ENCODE measurements at regions not wholly inside any gene's neighbourhood (a gene's known extent, or its start where the extent isn't known, plus 50 kb on each side); places are given as distances from the start of the nearest gene placed in this dataset.
"Not testable (repeated sequence)": the region's sequence is repeated elsewhere in the genome, so short reads cannot be mapped to it uniquely, and the experiment has no call there.

GRCh38 chr11:38356255-38356654, 1758.2 kb upstream of the RAG2 start:
- TF ChIP-seq CTCF (IDR thresholded peaks at IDR 0.05; ENCODE audit: insufficient read depth, low read length, severe bottlenecking): no peak
- FAIRE-seq (no peak), DNase-seq (ENCODE audit: low read depth) (no peak)
- H3K27me3 ChIP-seq (ENCODE audit: control insufficient read depth, insufficient read depth, low read length): no peaks in the 10 kb centered on the region
- no peak overlapping the region for H3K4me3 ChIP-seq (ENCODE audit: low read depth, low read length)
- H3K36me3 ChIP-seq (ENCODE audit: control insufficient read depth, insufficient read depth, low read length): no peaks in the 10 kb centered on the region

GRCh38 chr11:38345286-38345685, 1747.2 kb upstream of the RAG2 start:
- no peaks in the 10 kb centered on the region for H3K27me3 ChIP-seq (ENCODE audit: control insufficient read depth, insufficient read depth, low read length)
- H3K36me3 ChIP-seq (ENCODE audit: control insufficient read depth, insufficient read depth, low read length): no peaks in the 10 kb centered on the region
- DNase-seq (ENCODE audit: low read depth) (peak; percentile 74), FAIRE-seq (no peak)
- TF ChIP-seq CTCF (IDR thresholded peaks at IDR 0.05; ENCODE audit: insufficient read depth, low read length, severe bottlenecking): no peak
- H3K4me3 ChIP-seq (ENCODE audit: low read depth, low read length): no peak overlapping the region

GRCh38 chr11:38341612-38342011, 1743.6 kb upstream of the RAG2 start:
- FAIRE-seq; H3K36me3 ChIP-seq (ENCODE audit: control insufficient read depth, insufficient read depth, low read length); H3K4me3 ChIP-seq (ENCODE audit: low read depth, low read length); DNase-seq (ENCODE audit: low read depth); H3K27me3 ChIP-seq (ENCODE audit: control insufficient read depth, insufficient read depth, low read length): not testable (repeated sequence)

- no peaks in the 10 kb centered on the region for H3K27me3 ChIP-seq (ENCODE audit: control insufficient read depth, insufficient read depth, low read length)
- FAIRE-seq: no peak
- DNase-seq (ENCODE audit: low read depth): no peak
- no peak for TF ChIP-seq CTCF (IDR thresholded peaks at IDR 0.05; ENCODE audit: insufficient read depth, low read length, severe bottlenecking)
- H3K4me3 ChIP-seq (ENCODE audit: low read depth, low read length): no peak overlapping the region
- no peaks in the 10 kb centered on the region for H3K36me3 ChIP-seq (ENCODE audit: control insufficient read depth, insufficient read depth, low read length)
These were observed 1741.9 kb upstream of the RAG2 start for GRCh38 chr11:38339835-38340440.

- not testable (repeated sequence) for H3K4me3 ChIP-seq (ENCODE audit: low read depth, low read length); DNase-seq (ENCODE audit: low read depth); H3K27me3 ChIP-seq (ENCODE audit: control insufficient read depth, insufficient read depth, low read length); FAIRE-seq; H3K36me3 ChIP-seq (ENCODE audit: control insufficient read depth, insufficient read depth, low read length)
These were observed 1740.0 kb upstream of the RAG2 start for GRCh38 chr11:38338022-38338421.

GRCh38 chr11:38332046-38332445, 1734.0 kb upstream of the RAG2 start:
- Histone ChIP-seq H3K4me3 (ENCODE audit: low read depth, low read length) (no peak overlapping the region), H3K36me3 (ENCODE audit: control insufficient read depth, insufficient read depth, low read length) (no peaks in the 10 kb centered on the region), H3K27me3 (ENCODE audit: control insufficient read depth, insufficient read depth, low read length) (no peaks in the 10 kb centered on the region)
- DNase-seq (ENCODE audit: low read depth) (no peak), FAIRE-seq (no peak)
- no peak for TF ChIP-seq CTCF (IDR thresholded peaks at IDR 0.05; ENCODE audit: insufficient read depth, low read length, severe bottlenecking)

- no peak for TF ChIP-seq CTCF (IDR thresholded peaks at IDR 0.05; ENCODE audit: insufficient read depth, low read length, severe bottlenecking)
- no peaks in the 10 kb centered on the region for H3K27me3 ChIP-seq (ENCODE audit: control insufficient read depth, insufficient read depth, low read length)
- DNase-seq (ENCODE audit: low read depth): no peak
- H3K4me3 ChIP-seq (ENCODE audit: low read depth, low read length): no peak overlapping the region
- FAIRE-seq: no peak
- no peaks in the 10 kb centered on the region for H3K36me3 ChIP-seq (ENCODE audit: control insufficient read depth, insufficient read depth, low read length)
These were observed 1732.5 kb upstream of the RAG2 start for GRCh38 chr11:38330578-38330977.

Data from bronchial epithelial cell (primary cell).